Ascending aorta (tissue), 2 donors: ENCODE measurements at regions not wholly inside any gene's neighbourhood (a gene's known extent, or its start where the extent isn't known, plus 50 kb on each side); places are given as distances from the start of the nearest gene placed in this dataset.

Source experiments
- DNase-seq, 2 donors: peaks; one replicate each; pipeline ENCODE4 v3.0.0-alpha.2; 2019; ENCODE audit warnings: low spot score in 2 of 2
- H3K27ac ChIP-seq, 2 donors: fragments of 200-600 bp; sonication (generic); one replicate each; pipeline ENCODE4 v1.5.1; 2016 to 2017; ENCODE audit warnings: mild to moderate bottlenecking in 1 of 2
- H3K27me3 ChIP-seq: fragments of 200-600 bp; sonication (generic); one replicate; pipeline ENCODE4 v1.5.1; 2017
- H3K36me3 ChIP-seq, 2 donors: fragments of 200-600 bp; sonication (generic); one replicate each; pipeline ENCODE4 v1.5.1; 2016
- H3K4me1 ChIP-seq, 2 donors: fragments of 200-600 bp; sonication (generic); one replicate each; pipeline ENCODE4 v1.5.1; 2016 to 2017; ENCODE audit warnings: mild to moderate bottlenecking in 1 of 2
- H3K4me3 ChIP-seq, 2 donors: fragments of 200-600 bp; sonication (generic); one replicate each; pipeline ENCODE4 v1.5.1; 2016 to 2017; ENCODE audit warnings: mild to moderate bottlenecking in 1 of 2
- H3K9me3 ChIP-seq, 2 donors: fragments of 200-600 bp; sonication (generic); one replicate each; pipeline ENCODE4 v1.5.1; 2016
- intact Hi-C: fragments of 100-400 bp; cut with DNase I; formaldehyde crosslinking; loops from one replicate; pipeline ENCODE4 v1.15.1; 2023
- TF ChIP-seq, protein P1 (sequence below), 3 experiments: fragments of 200-600 bp in 2 of 3; fragments of 450-650 bp in 1 of 3; sonication (generic) in 2 of 3; IDR thresholded peaks; one replicate each; pipeline ENCODE4 v1.5.1; 2016 to 2019; ENCODE audit warnings: antibody characterized with exemption in 3 of 3, mild to moderate bottlenecking in 1 of 3, moderate library complexity in 1 of 3

DNA sequence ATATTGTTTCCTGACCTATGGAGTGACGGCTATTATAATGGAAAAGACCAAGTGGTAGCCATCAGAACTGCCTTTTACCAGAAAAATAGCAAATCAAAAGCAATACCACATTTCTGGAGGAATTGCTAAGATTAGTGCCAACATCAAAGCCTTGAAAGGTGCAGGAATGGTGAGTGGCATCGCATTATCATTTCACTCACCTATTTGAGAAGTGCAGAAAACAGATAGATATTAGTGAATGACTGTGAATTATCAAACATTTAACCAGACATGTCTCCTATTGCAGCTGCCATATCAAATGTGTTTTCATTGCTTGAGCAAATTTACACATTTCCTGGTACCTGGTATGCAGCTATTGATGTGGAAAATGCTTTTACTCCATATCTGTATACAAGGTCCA lies 1638.1 kb upstream of the PABPC4L start:
- H3K36me3 ChIP-seq: no peaks in the 10 kb centered on the region
- no peak overlapping the region for H3K4me3 ChIP-seq
- TF ChIP-seq, protein P1, sequence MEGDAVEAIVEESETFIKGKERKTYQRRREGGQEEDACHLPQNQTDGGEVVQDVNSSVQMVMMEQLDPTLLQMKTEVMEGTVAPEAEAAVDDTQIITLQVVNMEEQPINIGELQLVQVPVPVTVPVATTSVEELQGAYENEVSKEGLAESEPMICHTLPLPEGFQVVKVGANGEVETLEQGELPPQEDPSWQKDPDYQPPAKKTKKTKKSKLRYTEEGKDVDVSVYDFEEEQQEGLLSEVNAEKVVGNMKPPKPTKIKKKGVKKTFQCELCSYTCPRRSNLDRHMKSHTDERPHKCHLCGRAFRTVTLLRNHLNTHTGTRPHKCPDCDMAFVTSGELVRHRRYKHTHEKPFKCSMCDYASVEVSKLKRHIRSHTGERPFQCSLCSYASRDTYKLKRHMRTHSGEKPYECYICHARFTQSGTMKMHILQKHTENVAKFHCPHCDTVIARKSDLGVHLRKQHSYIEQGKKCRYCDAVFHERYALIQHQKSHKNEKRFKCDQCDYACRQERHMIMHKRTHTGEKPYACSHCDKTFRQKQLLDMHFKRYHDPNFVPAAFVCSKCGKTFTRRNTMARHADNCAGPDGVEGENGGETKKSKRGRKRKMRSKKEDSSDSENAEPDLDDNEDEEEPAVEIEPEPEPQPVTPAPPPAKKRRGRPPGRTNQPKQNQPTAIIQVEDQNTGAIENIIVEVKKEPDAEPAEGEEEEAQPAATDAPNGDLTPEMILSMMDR (IDR thresholded peaks at IDR 0.05): no peak
- intact Hi-C loops: no loop called here
- H3K27ac ChIP-seq: no peak overlapping the region
- DNase-seq: no peak
- no peaks in the 10 kb centered on the region for H3K9me3 ChIP-seq
- no peaks in the 10 kb centered on the region for H3K4me1 ChIP-seq
- H3K27me3 ChIP-seq: no peaks in the 10 kb centered on the region

DNA sequence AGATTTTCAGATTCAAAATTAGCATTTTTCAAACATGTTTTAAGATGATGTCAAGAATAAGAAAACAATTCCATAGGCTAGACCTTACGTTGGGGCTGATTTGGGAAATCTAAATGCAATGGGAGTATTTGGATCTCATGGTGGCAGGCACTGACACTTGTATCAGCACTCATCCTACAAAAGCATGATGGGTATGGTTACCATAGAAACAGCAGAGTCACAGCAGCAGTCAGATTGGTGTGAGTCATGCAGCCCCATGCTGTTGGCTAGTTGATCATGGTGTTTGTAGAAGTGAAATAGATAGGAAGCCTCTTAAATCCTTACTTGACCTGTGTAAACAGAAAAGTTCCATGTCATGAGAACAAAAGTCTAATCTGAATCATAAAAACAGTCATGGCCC lies 1637.3 kb upstream of the PABPC4L start:
- no peak overlapping the region for H3K4me3 ChIP-seq
- intact Hi-C loops: no loop called here
- no peak for DNase-seq
- no peaks in the 10 kb centered on the region for H3K27me3 ChIP-seq
- H3K36me3 ChIP-seq: no peaks in the 10 kb centered on the region
- no peaks in the 10 kb centered on the region for H3K4me1 ChIP-seq
- no peak overlapping the region for H3K27ac ChIP-seq
- H3K9me3 ChIP-seq: no peaks in the 10 kb centered on the region
- TF ChIP-seq, protein P1 (IDR thresholded peaks at IDR 0.05): no peak

DNA sequence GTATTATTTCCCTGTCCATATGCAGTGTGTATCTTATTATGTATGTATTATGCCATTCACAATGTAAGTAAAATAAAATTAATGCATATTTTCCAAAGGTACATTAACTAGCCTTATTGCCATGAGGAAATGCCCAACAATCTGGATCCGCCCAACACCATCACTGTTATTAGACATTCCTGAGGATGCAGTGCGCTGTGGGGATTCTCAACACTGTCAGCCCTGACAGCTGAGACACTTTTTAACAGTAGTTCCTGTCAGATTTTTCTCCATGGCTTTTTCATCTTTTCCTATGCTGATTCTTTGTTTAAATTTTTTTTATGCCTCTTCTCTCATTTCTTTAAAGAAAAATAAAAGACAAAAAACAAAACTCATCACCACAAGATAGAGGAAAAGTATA lies 1632.9 kb upstream of the PABPC4L start:
- intact Hi-C loops: no loop called here

DNA sequence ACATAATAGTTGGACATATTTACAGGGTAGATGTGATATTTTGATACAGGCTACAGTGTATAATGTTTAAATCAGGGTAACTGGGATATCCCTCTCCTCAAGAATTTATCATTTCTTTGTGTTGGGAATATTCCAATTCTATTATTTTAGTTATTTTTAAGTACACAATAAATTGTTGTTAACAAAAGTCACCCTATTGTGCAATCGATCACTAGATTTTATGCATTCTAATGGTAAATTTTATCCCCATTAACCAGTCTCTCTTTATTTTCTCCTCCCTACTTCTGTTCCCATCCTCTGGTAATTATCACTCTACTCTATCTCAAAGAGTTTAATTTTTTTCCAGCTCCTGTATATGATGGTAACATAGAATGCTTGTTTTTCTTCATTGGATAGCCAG lies 1631.9 kb upstream of the PABPC4L start:
- intact Hi-C loops: no loop called here
- H3K4me3 ChIP-seq: no peak overlapping the region
- H3K9me3 ChIP-seq: no peaks in the 10 kb centered on the region
- H3K36me3 ChIP-seq: no peaks in the 10 kb centered on the region
- H3K27me3 ChIP-seq: no peaks in the 10 kb centered on the region
- DNase-seq: no peak
- TF ChIP-seq, protein P1 (IDR thresholded peaks at IDR 0.05): no peak
- H3K27ac ChIP-seq: no peak overlapping the region
- no peaks in the 10 kb centered on the region for H3K4me1 ChIP-seq

More for the DNA sequence above, 1632.9 kb upstream of the PABPC4L start:
- Histone ChIP-seq H3K4me1 (no peaks in the 10 kb centered on the region), H3K36me3 (no peaks in the 10 kb centered on the region), H3K9me3 (no peaks in the 10 kb centered on the region), H3K4me3 (no peak overlapping the region), H3K27me3 (no peaks in the 10 kb centered on the region), H3K27ac (no peak overlapping the region)
- DNase-seq: no peak
- TF ChIP-seq, protein P1 (IDR thresholded peaks at IDR 0.05): no peak

DNA sequence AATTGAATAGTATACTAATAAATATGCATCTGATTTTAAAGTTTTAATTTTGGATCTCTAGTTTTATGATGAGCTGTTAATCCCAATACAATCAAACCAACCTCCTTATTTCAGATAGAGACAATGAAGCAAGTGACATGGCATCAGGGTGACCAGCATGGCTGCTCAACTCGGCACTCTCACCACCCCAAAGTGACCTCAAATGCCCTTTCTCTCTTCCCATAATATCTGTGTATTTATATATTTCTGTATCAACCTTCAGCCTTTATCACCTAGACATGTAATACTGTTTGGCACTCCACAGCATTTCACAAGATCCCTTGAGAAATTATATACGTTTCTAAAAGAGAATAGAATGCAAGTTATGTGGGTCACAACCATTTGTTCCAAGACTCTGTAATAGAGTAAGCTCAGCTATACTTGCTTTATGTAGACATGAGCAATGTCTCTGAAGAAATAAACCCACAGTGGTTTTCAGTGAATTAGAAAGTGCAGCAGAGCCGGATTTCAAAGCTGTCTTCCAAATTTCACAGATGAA lies 1623.2 kb upstream of the PABPC4L start:
- no peaks in the 10 kb centered on the region for H3K4me1 ChIP-seq
- no peak overlapping the region for H3K27ac ChIP-seq
- H3K36me3 ChIP-seq: no peaks in the 10 kb centered on the region
- TF ChIP-seq, protein P1 (IDR thresholded peaks at IDR 0.05): no peak
- intact Hi-C loops: no loop called here
- no peaks in the 10 kb centered on the region for H3K27me3 ChIP-seq
- H3K4me3 ChIP-seq: no peak overlapping the region
- H3K9me3 ChIP-seq: no peaks in the 10 kb centered on the region
- no peak for DNase-seq

DNA sequence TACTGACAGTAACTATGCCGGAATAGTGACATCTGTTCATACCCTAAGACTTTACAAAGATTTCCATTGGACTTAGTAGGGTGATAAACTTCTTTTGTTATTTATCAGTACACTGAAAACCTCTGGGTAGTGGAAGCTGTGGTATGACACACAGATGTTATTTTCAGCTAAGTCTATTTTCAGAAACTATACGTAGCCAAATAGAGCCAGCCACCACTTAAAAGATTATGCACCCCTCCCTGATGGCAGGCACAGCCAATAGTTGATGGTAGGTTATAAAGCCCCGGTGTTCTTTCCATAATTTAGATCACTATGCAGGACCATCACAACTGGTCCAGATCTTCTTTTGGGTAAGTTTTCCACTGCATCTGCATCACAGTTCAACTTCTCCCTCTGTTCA lies 1603.2 kb upstream of the PABPC4L start:
- Histone ChIP-seq H3K4me3 (no peak overlapping the region), H3K9me3 (no peaks in the 10 kb centered on the region), H3K4me1 (no peaks in the 10 kb centered on the region), H3K36me3 (no peaks in the 10 kb centered on the region), H3K27ac (no peak overlapping the region), H3K27me3 (no peaks in the 10 kb centered on the region)
- intact Hi-C loops: no loop called here
- TF ChIP-seq, protein P1 (IDR thresholded peaks at IDR 0.05): no peak
- DNase-seq: no peak
